ENCODE measurements at regions not wholly inside any gene's neighbourhood (a gene's known extent, or its start where the extent isn't known, plus 50 kb on each side); places are given as distances from the start of the nearest gene placed in this dataset.
A peak's percentile ranks its signal among the peaks of the same experiment; 100 is the strongest.

DNA sequence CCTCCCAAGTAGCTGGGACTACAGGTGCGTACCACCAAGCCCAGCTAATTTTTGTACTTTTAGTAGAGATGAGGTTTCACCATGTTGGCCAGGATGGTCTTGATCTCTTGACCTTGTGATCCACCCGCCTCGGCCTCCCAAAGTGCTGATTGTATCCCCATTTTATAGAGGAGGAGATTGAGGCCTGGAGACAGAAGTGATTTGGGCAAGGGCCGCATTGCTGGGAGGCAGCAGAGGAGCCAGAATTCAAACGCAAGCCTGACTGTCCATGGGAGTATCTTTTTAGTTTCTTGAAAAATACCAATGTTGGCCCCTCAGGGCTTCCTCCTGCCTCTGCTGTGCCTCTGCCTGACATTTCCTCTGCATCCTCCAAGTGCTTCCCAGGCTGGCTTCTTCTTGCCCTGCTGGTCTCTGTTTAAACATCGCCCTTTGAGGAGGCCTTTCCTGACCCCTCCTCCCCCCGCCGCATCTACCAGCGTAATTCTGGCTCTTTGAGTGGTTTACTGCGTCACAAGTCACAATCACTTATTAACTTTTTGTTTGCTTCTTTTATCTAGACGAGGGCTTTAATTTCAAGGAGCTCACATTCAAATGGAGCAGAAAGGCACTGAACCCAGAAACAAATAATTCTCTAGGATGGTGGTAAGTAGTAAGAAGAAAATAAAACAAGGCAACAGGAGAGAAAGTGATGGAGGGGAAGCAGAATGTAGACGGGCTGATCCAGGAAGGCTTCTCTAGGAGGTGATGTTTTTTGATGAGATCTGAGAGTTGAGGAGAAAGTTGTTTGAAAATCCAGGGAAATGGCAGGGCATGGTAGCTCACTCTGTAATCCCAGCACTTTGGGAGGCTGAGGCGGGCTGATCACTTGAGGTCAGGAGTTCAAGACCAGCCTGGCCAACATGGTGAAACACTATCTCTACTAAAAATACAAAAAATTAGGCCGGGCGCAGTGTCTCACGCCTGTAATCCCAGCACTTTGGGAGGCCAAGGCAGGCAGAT is 91.0 kb upstream of the MED13L start:
- Mint-ChIP-seq H3K9me3 (ENCODE audit: low read depth) (no peaks in the 10 kb centered on the region), H3K4me3 (ENCODE audit: unreplicated experiment) (no peak overlapping the region), H3K36me3 (ENCODE audit: low read depth) (peaks cover 2% of the 10 kb centered on the region), H3K27ac (ENCODE audit: unreplicated experiment) (peak overlapping the region; percentile 74), H3K4me1 (ENCODE audit: low read depth) (peaks cover 32% of the 10 kb centered on the region), H3K27me3 (ENCODE audit: low read depth) (no peaks in the 10 kb centered on the region)
- TF ChIP-seq CTCF (IDR thresholded peaks at IDR 0.05) = no peak
- no peak for DNase-seq (ENCODE audit: low spot score)

DNA sequence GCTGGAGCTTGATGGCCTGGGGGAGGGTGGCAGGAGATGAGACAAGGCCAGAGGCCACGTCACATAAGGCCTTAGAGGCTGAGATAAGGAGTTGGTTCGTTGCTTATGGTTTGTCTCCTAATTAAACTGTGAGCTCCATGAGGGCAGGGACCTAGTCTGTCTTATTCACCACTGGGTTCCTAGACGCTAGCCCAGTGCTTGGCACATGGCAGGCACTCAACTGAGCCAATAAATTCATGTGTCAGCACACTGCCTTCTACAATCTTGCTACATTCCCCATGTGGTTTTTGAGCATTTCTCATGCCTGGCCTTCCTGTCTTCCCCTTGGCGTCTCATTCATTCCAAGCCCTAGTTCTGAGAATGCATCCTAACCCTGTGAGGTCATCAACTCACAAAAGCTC is 92.5 kb upstream of the MED13L start:
- no peaks in the 10 kb centered on the region for H3K9me3 Mint-ChIP-seq (ENCODE audit: low read depth)
- H3K36me3 Mint-ChIP-seq (ENCODE audit: low read depth) = peaks cover 2% of the 10 kb centered on the region
- no peak overlapping the region for H3K4me3 Mint-ChIP-seq (ENCODE audit: unreplicated experiment)
- TF ChIP-seq CTCF (IDR thresholded peaks at IDR 0.05) = no peak
- DNase-seq (ENCODE audit: low spot score) = no peak
- H3K27ac Mint-ChIP-seq (ENCODE audit: unreplicated experiment) = peak overlapping the region; percentile 34
- peaks cover 36% of the 10 kb centered on the region for H3K4me1 Mint-ChIP-seq (ENCODE audit: low read depth)
- no peaks in the 10 kb centered on the region for H3K27me3 Mint-ChIP-seq (ENCODE audit: low read depth)

- no peak for TF ChIP-seq CTCF (IDR thresholded peaks at IDR 0.05)
- no peak for DNase-seq (ENCODE audit: low spot score)
- Mint-ChIP-seq H3K4me1 (ENCODE audit: low read depth) (peaks cover 39% of the 10 kb centered on the region), H3K36me3 (ENCODE audit: low read depth) (peaks cover 2% of the 10 kb centered on the region), H3K27me3 (ENCODE audit: low read depth) (no peaks in the 10 kb centered on the region), H3K4me3 (ENCODE audit: unreplicated experiment) (no peak overlapping the region), H3K9me3 (ENCODE audit: low read depth) (no peaks in the 10 kb centered on the region), H3K27ac (ENCODE audit: unreplicated experiment) (peak overlapping the region; percentile 68)
These were observed 93.5 kb upstream of the MED13L start for GRCh38 chr12:116370886-116371580.

DNA sequence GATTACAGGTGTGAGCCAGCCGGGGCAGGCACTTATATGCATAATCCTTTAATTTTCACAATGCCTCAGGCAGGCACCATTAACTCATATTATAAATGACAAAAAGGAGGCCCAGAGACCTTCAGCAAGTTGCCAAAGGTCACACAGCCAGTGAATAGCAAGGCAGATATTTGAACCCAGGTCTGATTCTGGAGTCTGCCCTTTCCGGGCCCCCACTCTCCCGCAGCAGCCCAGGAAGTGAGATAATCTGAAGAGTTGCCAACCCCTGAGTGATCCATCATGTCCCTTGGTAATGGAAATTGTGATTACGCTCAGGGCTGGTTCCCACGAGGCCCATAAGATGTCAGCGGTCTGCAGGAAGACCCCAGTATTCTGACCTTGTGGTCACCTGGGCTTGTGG is 95.3 kb upstream of the MED13L start:
- Mint-ChIP-seq H3K27me3 (ENCODE audit: low read depth) (no peaks in the 10 kb centered on the region), H3K4me3 (ENCODE audit: unreplicated experiment) (no peak overlapping the region), H3K4me1 (ENCODE audit: low read depth) (peaks cover 54% of the 10 kb centered on the region), H3K27ac (ENCODE audit: unreplicated experiment) (no peak overlapping the region), H3K36me3 (ENCODE audit: low read depth) (peaks cover 2% of the 10 kb centered on the region), H3K9me3 (ENCODE audit: low read depth) (no peaks in the 10 kb centered on the region)
- DNase-seq (ENCODE audit: low spot score) = no peak
- TF ChIP-seq CTCF (IDR thresholded peaks at IDR 0.05) = no peak

GRCh38 chr12:116373572-116374206 is 96.2 kb upstream of the MED13L start:
- DNase-seq (ENCODE audit: low spot score) = no peak
- H3K27ac Mint-ChIP-seq (ENCODE audit: unreplicated experiment) = no peak overlapping the region
- no peaks in the 10 kb centered on the region for H3K9me3 Mint-ChIP-seq (ENCODE audit: low read depth)
- no peak for TF ChIP-seq CTCF (IDR thresholded peaks at IDR 0.05)
- H3K4me3 Mint-ChIP-seq (ENCODE audit: unreplicated experiment) = no peak overlapping the region
- peaks cover 48% of the 10 kb centered on the region for H3K4me1 Mint-ChIP-seq (ENCODE audit: low read depth)
- H3K36me3 Mint-ChIP-seq (ENCODE audit: low read depth) = peaks cover under 1% of the 10 kb centered on the region
- no peaks in the 10 kb centered on the region for H3K27me3 Mint-ChIP-seq (ENCODE audit: low read depth)

Measured in chondrocyte (in vitro differentiated cells).